GM12878 (cell line): ENCODE measurements at regions not wholly inside any gene's neighbourhood (a gene's known extent, or its start where the extent isn't known, plus 50 kb on each side); places are given as distances from the start of the nearest gene placed in this dataset.

Experiments used
- ATF3 ChIP-seq: IDR thresholded peaks from 2 replicates; pipeline ENCODE4 v1.6.1; 2011; ENCODE audit warnings: low read depth, mild to moderate bottlenecking, low read length, moderate library complexity, borderline replicate concordance; ENCODE audit errors: extremely low read depth
- CHD4 ChIP-seq: fragments of 200-600 bp; sonication (generic); IDR thresholded peaks from 2 replicates; pipeline ENCODE4 v1.6.1; 2016; ENCODE audit warnings: mild to moderate bottlenecking
- CREB1 ChIP-seq: IDR thresholded peaks from 2 replicates; pipeline ENCODE4 v1.6.1; 2012; ENCODE audit warnings: low read depth, mild to moderate bottlenecking, inconsistent platforms
- E4F1 ChIP-seq: fragments of 450-650 bp; IDR thresholded peaks from 2 replicates; pipeline ENCODE4 v1.6.1; 2018; ENCODE audit warnings: borderline replicate concordance, mild to moderate bottlenecking; ENCODE audit not compliant: partially characterized antibody
- PKNOX1 ChIP-seq: fragments of 450-650 bp; IDR thresholded peaks from 2 replicates; pipeline ENCODE4 v1.6.1; 2016; ENCODE audit warnings: mild to moderate bottlenecking
- RAD51 ChIP-seq: fragments of 450-650 bp; IDR thresholded peaks from 2 replicates; pipeline ENCODE4 v1.6.1; 2016; ENCODE audit warnings: moderate library complexity, mild to moderate bottlenecking, inconsistent platforms
- SP1 ChIP-seq: IDR thresholded peaks from one replicate; pipeline ENCODE4 v1.6.1; 2011; ENCODE audit warnings: low read depth, low read length
- STAT3 ChIP-seq: IDR thresholded peaks from 2 replicates; pipeline ENCODE4 v1.6.1; 2011; ENCODE audit warnings: low read depth, low read length, improper control_type of control experiment
- ZNF217 ChIP-seq: fragments of 450-650 bp; IDR thresholded peaks from 2 replicates; pipeline ENCODE4 v1.6.1; 2017; ENCODE audit warnings: antibody characterized with exemption, mild to moderate bottlenecking
- ZNF592 ChIP-seq: fragments of 450-650 bp; IDR thresholded peaks from 2 replicates; pipeline ENCODE4 v1.6.1; 2017; ENCODE audit warnings: mild to moderate bottlenecking, moderate library complexity

- no peak for TF ChIP-seq STAT3
- TF ChIP-seq RAD51, result no peak
- no peak for TF ChIP-seq ZNF592
- TF ChIP-seq CHD4, result no peak
- no peak for TF ChIP-seq PKNOX1
- no peak for TF ChIP-seq ATF3
- no peak for TF ChIP-seq SP1
- no peak for TF ChIP-seq ZNF217
- no peak for TF ChIP-seq CREB1
- no peak for TF ChIP-seq E4F1
These were observed 61.6 kb upstream of the ADGRA1 start (continued) for GRCh38 chr10:133026171-133026570.
